HG03039 (cell line): ENCODE measurements at regions not wholly inside any gene's neighbourhood (a gene's known extent, or its start where the extent isn't known, plus 50 kb on each side); places are given as distances from the start of the nearest gene placed in this dataset.
"Not testable (repeated sequence)": the region's sequence is repeated elsewhere in the genome, so short reads cannot be mapped to it uniquely, and the experiment has no call there.

Experiments
- ATAC-seq: cut with Tn5 transposase; IDR thresholded peaks from one replicate; pipeline ENCODE4 v1.9.1; 2021; ENCODE audit warnings: mild to moderate bottlenecking, moderate library complexity; ENCODE audit not compliant: unreplicated experiment

DNA sequence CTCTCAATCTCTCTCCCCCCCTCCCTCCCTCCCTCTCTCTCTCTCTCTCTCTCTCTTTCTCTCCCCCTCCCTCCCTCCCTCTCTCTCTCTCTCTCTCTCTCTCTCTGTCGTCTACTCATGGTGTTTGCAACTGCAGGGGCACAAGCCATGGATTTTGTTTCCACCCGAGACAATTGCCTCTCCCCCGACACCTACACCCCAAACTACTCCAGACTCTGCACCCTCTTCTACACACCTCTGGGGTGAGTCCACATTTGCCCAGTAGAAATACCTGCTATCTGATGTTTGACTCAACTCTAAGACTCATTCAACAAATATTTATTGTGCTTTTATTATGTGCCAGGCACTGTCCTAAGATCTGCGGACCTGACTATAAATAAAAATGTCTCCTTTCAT lies 93.7 kb downstream of the TMEM17 start:
- ATAC-seq = no peak

GRCh38 chr2:62410926-62411456 lies 95.0 kb downstream of the TMEM17 start:
- no peak for ATAC-seq

- no peak for ATAC-seq
Measured at GRCh38 chr2:62410015-62410453, 96.0 kb downstream of the TMEM17 start.

GRCh38 chr2:62409442-62409841 lies 96.6 kb downstream of the TMEM17 start:
- ATAC-seq = no peak

DNA sequence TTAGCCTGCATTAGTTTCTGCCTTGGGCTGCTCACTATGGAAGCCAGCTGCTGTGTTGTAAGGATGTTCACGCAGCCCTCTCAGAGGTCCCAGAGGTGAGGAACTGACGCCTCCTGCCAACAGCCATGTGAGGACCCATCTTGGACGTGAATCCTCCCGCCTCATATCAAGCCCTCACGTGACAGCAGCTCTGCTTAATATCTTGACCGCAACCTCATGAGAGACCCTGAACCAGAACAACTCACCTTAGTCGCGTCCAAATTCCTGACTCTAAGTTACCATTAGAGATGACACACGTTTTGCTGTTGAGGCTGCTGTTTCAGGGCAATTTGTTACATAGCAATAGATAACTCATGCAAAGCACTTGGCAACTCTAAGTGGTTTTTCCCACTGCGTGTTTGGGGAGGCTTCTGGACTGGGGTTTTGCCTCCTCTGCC lies 97.7 kb downstream of the TMEM17 start:
- ATAC-seq = no peak

GRCh38 chr2:62407838-62408237 lies 98.2 kb downstream of the TMEM17 start:
- ATAC-seq = no peak

GRCh38 chr2:62407401-62407800 lies 98.6 kb downstream of the TMEM17 start:
- ATAC-seq = no peak

DNA sequence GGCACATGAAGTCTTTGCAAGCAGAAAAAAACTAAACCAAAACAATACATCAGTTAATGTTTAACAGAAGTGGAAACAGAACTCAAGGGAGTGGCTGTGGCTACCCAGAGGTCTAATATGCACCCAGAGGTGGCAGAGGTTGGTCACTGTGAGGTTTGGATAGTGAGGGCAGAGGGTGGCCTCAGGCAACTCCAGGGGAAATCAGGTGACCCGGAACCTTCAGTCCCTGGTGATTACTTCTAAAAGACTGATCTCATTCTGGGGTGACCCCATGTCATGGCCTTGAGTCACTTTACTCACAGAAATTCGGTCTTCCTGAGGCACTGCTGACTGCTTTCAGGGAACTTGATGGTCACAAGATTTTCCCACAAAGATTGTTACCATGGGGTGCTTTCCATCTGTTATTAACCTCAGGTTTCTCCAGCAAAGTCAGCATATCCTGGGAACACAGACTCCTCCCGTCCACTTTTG lies 99.4 kb downstream of the TMEM17 start:
- no peak for ATAC-seq

- ATAC-seq = no peak
Measured at GRCh38 chr2:62404913-62405312, 101.1 kb downstream of the TMEM17 start.

DNA sequence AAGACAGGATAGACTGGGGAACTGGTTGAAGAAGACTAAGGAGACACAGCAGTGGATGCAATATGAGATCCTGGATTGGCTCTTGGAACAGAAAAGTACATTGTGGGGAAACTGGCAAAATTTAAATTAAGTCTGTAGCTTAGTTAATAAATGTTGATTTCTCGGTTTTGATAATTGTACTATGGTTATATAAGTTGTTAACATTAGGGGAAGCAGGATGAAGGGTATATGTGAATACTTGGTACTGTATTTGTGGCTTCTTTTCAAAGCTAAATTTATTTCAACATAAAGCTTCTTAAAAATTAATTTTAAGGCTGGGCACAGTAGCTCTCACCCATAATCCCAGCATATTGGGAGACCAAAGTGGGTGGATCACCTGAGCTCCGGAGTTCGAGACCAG lies 103.8 kb downstream of the TMEM17 start:
- no peak for ATAC-seq

DNA sequence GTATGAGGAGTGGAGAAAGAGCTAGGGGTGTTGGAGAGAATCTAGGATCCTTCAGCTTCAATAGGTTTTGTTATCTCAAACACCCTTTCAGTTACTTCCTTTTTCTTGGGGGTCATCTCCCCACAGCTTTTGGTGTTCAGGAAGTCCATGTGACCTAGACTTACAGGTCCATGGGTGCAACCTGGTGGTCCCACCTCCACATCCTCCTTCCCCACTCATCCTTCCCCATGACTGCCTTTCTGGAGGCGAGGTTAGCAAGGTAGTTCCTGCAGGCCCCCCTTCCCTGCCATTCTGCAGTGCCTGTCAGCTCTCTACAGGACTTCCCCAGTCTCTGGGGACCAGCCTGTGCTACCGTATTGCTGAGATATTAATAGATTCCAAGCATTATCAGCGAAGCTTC lies 107.6 kb downstream of the TMEM17 start:
- no peak for ATAC-seq

GRCh38 chr2:62396880-62397279 lies 109.1 kb downstream of the TMEM17 start:
- no peak for ATAC-seq

GRCh38 chr2:62393293-62393692 lies 112.7 kb downstream of the TMEM17 start:
- no peak for ATAC-seq

DNA sequence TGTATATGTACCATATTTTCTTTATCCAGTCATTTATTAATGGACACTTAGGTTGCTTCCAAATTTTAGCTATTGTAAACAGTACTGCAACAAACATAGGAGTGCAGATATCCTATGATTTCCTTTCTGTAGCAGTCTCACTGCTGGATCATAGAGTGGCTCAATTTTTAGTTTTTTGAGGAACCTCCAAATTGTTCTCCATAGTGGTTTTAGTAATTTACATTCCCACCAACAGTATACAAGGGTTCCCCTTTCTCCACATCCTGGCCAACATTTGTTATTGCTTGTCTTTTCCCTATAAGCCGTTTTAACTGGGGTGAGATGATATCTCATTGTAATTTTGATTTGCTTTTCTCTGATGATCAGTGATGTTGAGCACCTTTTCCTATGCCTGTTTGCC lies 114.3 kb downstream of the TMEM17 start:
- no peak for ATAC-seq

- ATAC-seq = not testable (repeated sequence)
Measured at GRCh38 chr2:62386378-62386777, 119.6 kb downstream of the TMEM17 start.

DNA sequence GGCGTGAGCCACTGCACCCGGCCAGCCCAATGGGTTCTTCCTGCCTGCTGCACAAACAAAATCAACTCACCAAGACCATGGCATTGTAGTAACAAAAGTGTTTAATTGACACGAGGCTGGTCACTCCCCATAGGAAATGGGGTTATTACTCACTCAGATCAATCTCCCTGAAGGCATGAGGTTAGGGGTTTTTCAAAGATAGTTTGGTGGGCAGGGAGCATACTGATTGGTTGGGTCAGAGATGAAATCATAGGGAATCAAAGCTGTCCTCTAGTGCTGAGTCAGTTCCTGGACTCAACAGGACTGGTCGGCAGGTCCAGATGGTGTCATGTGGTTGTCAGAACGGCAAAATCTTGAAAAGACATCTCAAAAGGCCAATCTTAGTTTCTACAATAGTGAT lies 122.1 kb downstream of the TMEM17 start:
- ATAC-seq = no peak

GRCh38 chr2:62382757-62383156 lies 123.2 kb downstream of the TMEM17 start:
- no peak for ATAC-seq

GRCh38 chr2:62382122-62382521 lies 123.9 kb downstream of the TMEM17 start:
- no peak for ATAC-seq

DNA sequence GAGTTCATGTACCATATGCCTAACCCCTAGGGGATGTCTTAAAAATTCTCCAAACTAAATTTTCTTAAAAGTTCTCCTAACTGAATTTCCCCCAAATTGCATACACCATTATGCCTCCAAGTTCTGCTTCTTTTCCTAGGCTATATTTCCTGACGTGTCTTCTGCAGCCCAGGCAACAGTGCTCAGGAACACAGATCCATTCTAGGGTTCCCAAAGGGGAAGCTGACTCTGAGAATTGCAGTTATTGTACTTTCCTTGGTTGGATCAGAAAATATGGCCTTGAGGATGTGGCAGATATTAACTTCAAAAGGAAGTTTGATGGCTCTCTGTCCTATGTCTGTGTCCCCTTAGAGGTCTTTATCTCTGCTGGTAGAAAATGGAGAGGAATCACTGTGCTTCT lies 124.3 kb downstream of the TMEM17 start:
- ATAC-seq = no peak

- no peak for ATAC-seq
Measured at GRCh38 chr2:62379566-62379965, 126.4 kb downstream of the TMEM17 start.

DNA sequence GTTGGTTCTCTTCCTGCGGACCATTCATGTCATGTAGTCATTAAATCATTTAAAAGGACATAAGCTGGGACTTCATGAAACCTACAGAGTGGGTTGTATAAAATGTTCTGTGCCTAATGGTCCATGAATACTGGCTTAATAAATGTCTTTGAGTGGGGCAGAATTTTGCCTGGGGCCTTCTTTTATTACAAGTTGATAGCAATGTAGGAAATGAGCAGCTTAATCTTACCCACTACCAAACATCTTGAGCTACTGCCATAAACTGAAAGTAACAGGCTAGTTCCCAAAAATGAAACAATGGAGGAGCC lies 130.9 kb downstream of the TMEM17 start:
- ATAC-seq = no peak

GRCh38 chr2:62374301-62375112 lies 131.5 kb downstream of the TMEM17 start:
- no peak for ATAC-seq

DNA sequence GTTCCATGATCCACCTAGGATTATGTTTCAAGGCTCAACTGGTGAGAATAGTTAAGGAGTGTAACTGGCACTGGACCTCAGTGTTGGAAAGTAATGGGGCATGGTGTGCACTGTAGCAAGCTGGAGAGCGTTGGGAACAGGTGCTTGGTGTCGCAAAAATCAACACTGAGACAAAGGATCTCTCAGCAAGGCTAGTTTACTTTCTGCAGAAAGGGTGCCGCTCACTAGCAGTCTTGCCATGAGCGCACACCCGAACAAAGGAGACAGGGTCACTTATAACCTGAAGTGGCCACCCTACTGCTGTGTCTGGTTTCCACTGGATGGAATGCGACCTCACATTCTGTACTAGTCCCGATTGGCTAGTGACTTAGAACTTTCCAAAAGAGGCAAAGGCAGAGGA lies 133.2 kb downstream of the TMEM17 start:
- ATAC-seq = no peak
